Gastroesophageal sphincter (tissue), 4 donors: ENCODE measurements at regions not wholly inside any gene's neighbourhood (a gene's known extent, or its start where the extent isn't known, plus 50 kb on each side); places are given as distances from the start of the nearest gene placed in this dataset.

Experiments
- ATAC-seq: fragments of 150-250 bp; one replicate; pipeline ENCODE4 v1.9.1; 2016; ENCODE audit warnings: mild to moderate bottlenecking, moderate library complexity
- H3K27ac ChIP-seq, 4 donors: fragments of 200-600 bp; sonication (generic) in 3 of 4; 1 replicate in 3 of 4; 2 replicates in 1 of 4; pipeline ENCODE4 v1.5.1; 2016 to 2019
- H3K27me3 ChIP-seq: fragments of 200-600 bp; sonication (generic); one replicate; pipeline ENCODE4 v1.5.1; 2019
- H3K36me3 ChIP-seq, 2 donors: fragments of 200-600 bp; sonication (generic); one replicate each; pipeline ENCODE4 v1.5.1; 2019; ENCODE audit warnings: control low read depth in 1 of 2
- H3K4me1 ChIP-seq, 3 donors: fragments of 200-600 bp; sonication (generic); 1 replicate in 2 of 3; 2 replicates in 1 of 3; pipeline ENCODE4 v1.5.1; 2016 to 2019; ENCODE audit warnings: control low read depth in 2 of 3
- H3K4me3 ChIP-seq, 2 donors: fragments of 200-600 bp; sonication (generic); one replicate each; pipeline ENCODE4 v1.5.1; 2019; ENCODE audit warnings: mild to moderate bottlenecking in 1 of 2, moderate library complexity in 1 of 2
- H3K9me3 ChIP-seq, 3 donors: fragments of 200-600 bp; sonication (generic); one replicate each; pipeline ENCODE4 v1.5.1; 2017 to 2019; ENCODE audit warnings: control low read depth in 2 of 3
- CTCF ChIP-seq, 4 experiments: fragments of 200-600 bp in 2 of 4; fragments of 450-650 bp in 2 of 4; sonication (generic) in 1 of 4; IDR thresholded peaks; one replicate each; pipeline ENCODE4 v1.5.1; 2017 to 2019; ENCODE audit warnings: antibody characterized with exemption in 4 of 4, mild to moderate bottlenecking in 2 of 4, moderate library complexity in 2 of 4
- EP300 ChIP-seq: sonication (generic); formaldehyde crosslinking; IDR thresholded peaks from one replicate; pipeline ENCODE4 v1.6.1; 2017; ENCODE audit warnings: antibody characterized with exemption, mild to moderate bottlenecking
- POLR2A ChIP-seq, 2 donors: fragments of 450-650 bp; IDR thresholded peaks; one replicate each; pipeline ENCODE4 v1.6.1; 2017; ENCODE audit warnings: antibody characterized with exemption in 2 of 2, mild to moderate bottlenecking in 2 of 2, moderate library complexity in 1 of 2
- POLR2AphosphoS5 ChIP-seq: sonication (generic); formaldehyde crosslinking; IDR thresholded peaks from one replicate; pipeline ENCODE4 v1.6.1; 2017; ENCODE audit warnings: antibody characterized with exemption
- WGBS, 2 donors: methylation state at CpG; one replicate each; pipeline ENCODE4 v1.1.5; 2018; ENCODE audit warnings: low coverage in 1 of 2; 5-methylcytosine and 5-hydroxymethylcytosine counted together

- Histone ChIP-seq H3K4me1 (peaks cover 0 to 1% (median under 1%) of the 10 kb centered on the region in 3 donors), H3K36me3 (no peaks in the 10 kb centered on the region), H3K9me3 (peaks cover 0 to 13% (median 0%) of the 10 kb centered on the region in 3 donors), H3K27ac (no peak overlapping the region), H3K4me3 (no peak overlapping the region), H3K27me3 (no peaks in the 10 kb centered on the region)
- no peak for TF ChIP-seq CTCF (IDR thresholded peaks at IDR 0.05)
- TF ChIP-seq POLR2AphosphoS5: no peak
- no peak for TF ChIP-seq EP300
- TF ChIP-seq POLR2A (IDR thresholded peaks at IDR 0.05): no peak
- WGBS, 2 donors: 58 to 61% methylated on average over 4 to 8 of the region's 10 CpGs
- no peak for ATAC-seq
Observed at GRCh38 chr18:22639561-22639960, 221.8 kb upstream of the CTAGE1 start.

GRCh38 chr18:22640281-22640842, 222.6 kb upstream of the CTAGE1 start:
- TF ChIP-seq CTCF (IDR thresholded peaks at IDR 0.05): no peak
- no peak for ATAC-seq
- no peak overlapping the region for H3K27ac ChIP-seq
- H3K36me3 ChIP-seq: no peaks in the 10 kb centered on the region
- H3K4me3 ChIP-seq: no peak overlapping the region
- H3K27me3 ChIP-seq: no peaks in the 10 kb centered on the region
- 60 to 80% methylated on average over 1 to 3 of the region's 4 CpGs for WGBS, 2 donors
- H3K4me1 ChIP-seq: peaks cover 0 to 8% (median 3%) of the 10 kb centered on the region in 3 donors
- peaks cover 0 to 13% (median 0%) of the 10 kb centered on the region in 3 donors for H3K9me3 ChIP-seq

GRCh38 chr18:22641958-22642357, 224.2 kb upstream of the CTAGE1 start:
- Histone ChIP-seq H3K4me1 (peaks cover 0 to 13% (median 3%) of the 10 kb centered on the region in 3 donors), H3K27me3 (no peaks in the 10 kb centered on the region), H3K27ac (no peak overlapping the region), H3K4me3 (no peak overlapping the region), H3K36me3 (no peaks in the 10 kb centered on the region), H3K9me3 (peaks cover 0 to 2% (median 0%) of the 10 kb centered on the region in 3 donors)
- 53% methylated on average over 2 to 4 of the region's 4 CpGs for WGBS, 2 donors
- TF ChIP-seq CTCF (IDR thresholded peaks at IDR 0.05) (no peak), POLR2A (IDR thresholded peaks at IDR 0.05) (no peak), POLR2AphosphoS5 (no peak)
- no peak for ATAC-seq

GRCh38 chr18:22643731-22644130, 226.0 kb upstream of the CTAGE1 start:
- Histone ChIP-seq H3K36me3 (no peaks in the 10 kb centered on the region), H3K4me1 (peaks cover 0 to 13% (median 3%) of the 10 kb centered on the region in 3 donors), H3K27me3 (no peaks in the 10 kb centered on the region), H3K4me3 (no peak overlapping the region), H3K27ac (no peak overlapping the region), H3K9me3 (no peaks in the 10 kb centered on the region)
- no peak for TF ChIP-seq EP300
- TF ChIP-seq POLR2A (IDR thresholded peaks at IDR 0.05): no peak
- no peak for TF ChIP-seq POLR2AphosphoS5
- TF ChIP-seq CTCF (IDR thresholded peaks at IDR 0.05): no peak
- no peak for ATAC-seq
- 84 to 95% methylated on average over 2 of the region's 2 CpGs for WGBS, 2 donors

- H3K4me1 ChIP-seq: peaks cover 0 to 6% (median 0%) of the 10 kb centered on the region in 3 donors
- H3K4me3 ChIP-seq: no peak overlapping the region
- TF ChIP-seq CTCF (IDR thresholded peaks at IDR 0.05) (no peak), EP300 (no peak), POLR2AphosphoS5 (no peak), POLR2A (IDR thresholded peaks at IDR 0.05) (no peak)
- peaks cover 0 to 14% (median 0%) of the 10 kb centered on the region in 3 donors for H3K9me3 ChIP-seq
- no peak for ATAC-seq
- H3K27me3 ChIP-seq: no peaks in the 10 kb centered on the region
- H3K27ac ChIP-seq: no peak overlapping the region
- no peaks in the 10 kb centered on the region for H3K36me3 ChIP-seq
Observed at GRCh38 chr18:22650247-22650646, 232.5 kb upstream of the CTAGE1 start.
